HG02571 (cell line): ENCODE measurements at regions not wholly inside any gene's neighbourhood (a gene's known extent, or its start where the extent isn't known, plus 50 kb on each side); places are given as distances from the start of the nearest gene placed in this dataset.
"Not testable (repeated sequence)": the region's sequence is repeated elsewhere in the genome, so short reads cannot be mapped to it uniquely, and the experiment has no call there.

Experiments used
- ATAC-seq: cut with Tn5 transposase; IDR thresholded peaks from one replicate; pipeline ENCODE4 v1.9.1; 2021; ENCODE audit warnings: mild to moderate bottlenecking, moderate library complexity; ENCODE audit not compliant: unreplicated experiment

DNA sequence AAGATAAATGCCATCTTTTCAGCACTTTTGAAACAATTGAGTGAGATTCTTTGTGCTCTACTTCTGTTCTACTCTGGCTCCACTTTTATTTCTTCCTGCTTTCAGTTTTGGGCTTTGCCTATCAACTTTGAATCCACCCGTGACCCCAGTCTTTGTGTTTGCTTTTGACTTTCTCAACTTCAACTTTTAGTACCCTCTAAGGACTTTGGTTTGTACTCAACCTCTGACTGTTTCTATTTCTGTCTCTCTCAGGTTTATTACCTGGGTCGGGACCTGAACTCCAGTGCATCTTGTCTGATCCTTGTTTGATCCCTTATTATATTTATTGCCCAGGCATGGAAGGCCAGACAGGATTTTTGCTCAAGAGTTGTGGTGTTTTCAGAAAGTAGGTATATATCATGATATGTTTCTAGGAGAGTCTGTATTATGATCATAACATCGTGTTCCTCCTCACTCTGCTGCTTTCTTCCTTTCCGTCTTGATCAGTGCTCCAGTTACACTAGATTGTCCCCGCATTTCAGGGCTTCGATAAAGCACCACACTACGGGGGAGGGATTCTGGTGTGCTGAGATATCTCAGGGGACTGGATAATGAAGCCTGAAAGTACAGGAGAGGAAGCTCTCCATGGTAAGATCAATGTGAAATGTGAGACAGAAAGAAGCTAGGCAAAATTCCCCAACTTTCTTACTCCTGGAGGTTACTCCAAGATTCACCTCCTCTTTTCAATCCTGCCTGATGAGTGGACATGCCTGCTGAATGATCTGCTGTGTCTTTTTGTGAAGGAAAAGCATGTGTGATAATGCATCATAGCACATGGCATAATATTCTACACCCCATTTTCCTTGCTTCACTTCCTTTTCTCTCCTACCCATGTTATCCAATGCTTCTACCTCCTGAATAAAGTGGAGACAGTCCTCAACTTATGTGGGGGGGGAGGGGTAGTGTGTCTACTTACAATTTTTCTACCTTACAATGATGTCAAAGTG lies 155.5 kb upstream of the GRIN3A start:
- ATAC-seq = no peak

DNA sequence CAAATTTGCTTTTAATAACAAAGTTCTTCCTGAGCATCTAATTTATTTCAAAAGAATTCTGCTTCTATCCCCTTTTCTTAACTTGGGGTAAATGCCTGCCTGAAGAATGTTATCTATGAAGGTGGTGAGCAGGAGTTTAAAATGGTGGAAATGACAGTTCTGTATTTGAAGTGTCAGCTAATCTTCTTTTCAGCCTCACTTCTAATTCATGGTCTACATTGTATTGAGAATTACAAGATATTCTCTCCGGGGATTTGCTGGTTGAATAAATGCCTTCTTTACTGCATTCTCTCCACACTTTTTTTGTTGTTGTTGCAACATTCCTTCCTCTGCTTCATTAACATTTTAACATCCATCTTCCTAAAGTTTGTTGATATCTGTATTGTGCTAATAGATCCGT lies 143.1 kb upstream of the GRIN3A start:
- no peak for ATAC-seq

DNA sequence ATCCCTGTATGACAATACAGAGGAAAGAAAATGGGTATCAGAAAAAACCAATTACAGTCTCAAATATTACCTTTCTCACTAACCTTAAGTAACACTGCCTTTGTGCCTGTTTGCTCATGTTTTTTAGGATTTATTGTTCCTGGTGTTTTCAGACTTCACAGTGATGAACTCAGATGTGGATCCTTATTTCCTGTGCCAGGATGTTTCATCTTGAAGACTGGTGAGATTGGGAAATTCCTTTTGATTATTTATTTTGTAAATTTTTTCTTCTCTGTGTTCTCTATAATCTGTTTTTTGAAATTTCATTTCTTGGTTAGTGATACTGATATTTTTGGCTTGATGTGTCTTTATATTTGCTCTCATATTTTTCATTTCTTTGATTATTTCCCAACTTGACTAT lies 142.4 kb upstream of the GRIN3A start:
- no peak for ATAC-seq

DNA sequence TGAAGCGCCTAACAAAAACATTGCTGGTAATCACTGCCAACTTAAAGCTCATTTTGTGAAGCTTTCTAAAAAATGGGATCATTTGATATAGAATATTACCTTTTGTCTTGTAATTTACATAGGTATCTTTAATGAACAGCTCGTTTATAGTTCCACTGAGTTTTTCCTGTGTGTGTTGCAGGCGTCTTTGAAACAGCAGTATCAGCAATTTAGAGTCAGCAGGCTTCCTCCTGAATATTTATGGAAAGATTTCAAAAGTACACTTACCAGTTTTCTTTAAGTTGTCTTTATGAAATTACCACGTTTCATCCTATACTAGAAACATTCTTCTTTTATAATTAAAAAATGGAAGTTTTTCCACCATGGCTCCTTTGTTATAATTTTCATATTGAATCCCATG lies 140.3 kb upstream of the GRIN3A start:
- no peak for ATAC-seq

DNA sequence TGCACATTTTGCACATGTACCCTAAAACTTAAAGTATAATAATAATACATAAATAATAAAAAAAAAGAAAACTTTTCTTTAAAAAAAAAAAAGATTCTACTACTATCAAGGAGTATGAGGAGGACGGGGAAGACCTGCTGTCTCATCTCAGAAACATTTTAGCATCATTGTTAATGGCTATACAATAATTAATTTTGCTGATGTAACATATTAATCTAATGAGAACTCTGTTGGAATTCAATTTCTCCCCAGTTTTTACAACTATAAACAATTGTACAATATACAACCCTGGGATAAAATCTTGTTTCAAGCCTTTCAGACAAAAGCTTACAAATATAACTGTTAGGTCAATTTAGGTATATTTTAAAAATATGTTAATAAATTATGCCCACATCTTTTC lies 139.0 kb upstream of the GRIN3A start:
- ATAC-seq = no peak

DNA sequence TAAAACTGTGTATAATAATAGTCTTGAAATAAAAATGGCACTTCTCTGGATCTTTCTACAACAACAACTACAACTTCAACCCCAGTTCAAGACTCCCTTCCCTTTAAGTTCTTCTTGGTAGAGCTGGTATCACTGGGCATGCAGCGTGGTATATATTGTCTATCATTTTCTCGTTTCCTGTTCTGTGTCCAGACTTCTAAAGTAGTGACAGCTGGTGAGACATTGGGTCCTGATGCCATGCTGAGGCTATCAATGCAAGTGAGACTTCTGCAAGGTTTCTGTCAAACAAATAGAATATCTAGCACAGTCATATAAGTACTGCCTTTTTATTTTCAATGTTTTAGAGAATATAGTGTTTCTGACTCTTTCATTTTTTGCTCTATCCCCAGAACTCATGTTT lies 123.0 kb upstream of the GRIN3A start:
- no peak for ATAC-seq

DNA sequence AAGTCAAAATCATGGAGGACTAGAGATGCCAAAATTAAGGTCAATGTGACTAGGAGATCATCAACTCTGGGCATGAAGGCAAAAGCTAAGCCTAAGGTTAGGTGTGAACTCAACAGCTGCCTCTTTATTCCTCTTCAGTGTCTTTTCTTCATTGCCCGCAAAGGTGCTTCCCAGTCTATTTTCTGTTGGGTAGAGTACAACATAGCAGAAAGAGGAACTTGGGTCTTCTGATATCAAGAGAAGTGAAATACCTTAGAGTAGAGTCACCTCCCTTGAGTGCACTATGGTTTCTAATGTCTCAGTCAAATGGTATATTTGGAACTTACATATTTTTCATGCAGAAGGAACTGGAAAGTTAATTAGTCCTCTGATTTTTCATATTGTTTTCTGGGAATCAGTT lies 122.5 kb upstream of the GRIN3A start:
- no peak for ATAC-seq

DNA sequence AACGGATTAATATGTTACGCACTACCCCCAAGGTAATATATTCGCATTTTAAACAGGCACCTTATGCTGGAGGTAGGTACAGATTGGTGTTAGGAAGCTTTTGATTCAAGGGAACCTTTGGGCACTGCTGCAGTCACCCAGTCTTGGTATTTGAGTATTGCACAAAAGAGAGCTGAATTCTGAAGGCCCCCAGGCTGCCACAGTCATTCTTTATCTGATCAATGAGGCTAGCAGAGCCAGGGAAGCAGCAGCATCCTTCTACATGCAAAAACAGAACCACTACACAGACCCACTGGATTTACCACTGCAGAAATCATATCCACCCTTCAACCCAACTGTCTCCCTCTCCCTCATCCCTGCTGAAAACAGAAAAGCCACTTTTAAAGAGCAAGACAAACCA lies 121.2 kb upstream of the GRIN3A start:
- no peak for ATAC-seq

DNA sequence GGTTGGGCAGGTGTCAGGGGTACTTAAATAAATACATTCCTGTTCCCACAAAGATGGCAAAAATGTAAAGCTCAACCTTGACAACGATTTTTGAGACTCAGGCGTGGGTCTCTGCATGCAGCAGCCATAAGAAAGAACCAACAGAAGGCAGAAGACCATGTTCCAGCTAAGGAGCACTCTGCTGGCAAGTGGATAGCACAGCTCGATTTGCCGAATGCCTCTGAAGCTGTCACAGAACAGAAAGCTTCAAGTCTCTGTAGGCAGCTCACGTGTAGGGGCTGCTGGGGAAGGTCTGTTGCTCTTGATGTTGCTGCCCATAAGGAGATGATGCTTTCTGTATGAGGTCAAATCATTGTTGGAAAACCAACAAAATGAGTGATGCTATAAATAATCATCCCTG lies 119.6 kb upstream of the GRIN3A start:
- ATAC-seq = no peak

DNA sequence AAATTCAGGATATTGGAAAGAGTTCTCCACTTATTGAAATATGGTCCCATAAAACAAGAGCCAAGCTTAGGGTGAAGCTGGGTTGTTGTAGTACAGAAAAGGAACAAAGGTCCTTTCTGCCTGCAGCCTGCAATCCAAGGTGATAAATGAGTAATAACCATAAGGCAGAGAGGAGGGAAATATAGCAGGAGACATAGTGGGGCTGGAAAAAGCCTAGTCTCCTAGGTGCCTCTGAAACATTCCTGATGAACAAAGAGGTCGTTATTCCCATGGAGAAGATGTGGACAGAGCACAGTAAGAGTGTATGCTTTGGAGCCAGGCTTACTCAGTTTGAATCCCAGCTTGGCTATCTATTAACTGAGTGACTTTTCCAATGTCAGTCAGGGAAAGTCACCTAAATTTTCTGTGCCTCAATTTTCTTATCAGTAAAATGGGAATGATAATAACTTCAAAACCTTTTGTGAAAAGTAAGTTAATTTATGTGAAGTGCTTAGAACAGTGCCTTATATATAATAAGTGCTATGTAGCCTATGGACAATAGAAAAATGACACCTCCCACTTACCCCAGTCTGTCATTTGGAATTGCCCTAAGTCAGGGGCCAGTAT lies 110.8 kb upstream of the GRIN3A start:
- ATAC-seq = no peak

DNA sequence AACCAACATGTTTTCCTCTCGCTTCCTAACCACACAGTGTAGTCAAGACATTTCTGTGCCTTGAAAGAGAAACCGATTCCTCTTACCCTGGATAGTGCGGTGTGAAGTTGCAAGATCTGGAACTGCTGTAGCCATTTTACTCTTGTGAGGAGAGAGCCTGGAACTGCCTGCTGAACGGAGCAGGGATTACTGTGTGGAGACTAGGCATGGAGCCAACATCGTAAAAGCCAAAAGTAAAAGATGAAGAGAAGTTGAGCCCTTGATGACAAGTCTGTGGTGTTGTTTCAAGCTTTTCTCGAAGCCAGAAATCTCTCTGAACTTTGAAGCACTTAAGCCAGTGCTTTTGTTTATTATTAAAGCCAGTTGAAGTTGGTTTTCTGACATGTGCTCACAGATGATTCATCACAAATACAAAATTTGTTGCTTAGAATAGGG lies 110.1 kb upstream of the GRIN3A start:
- no peak for ATAC-seq

DNA sequence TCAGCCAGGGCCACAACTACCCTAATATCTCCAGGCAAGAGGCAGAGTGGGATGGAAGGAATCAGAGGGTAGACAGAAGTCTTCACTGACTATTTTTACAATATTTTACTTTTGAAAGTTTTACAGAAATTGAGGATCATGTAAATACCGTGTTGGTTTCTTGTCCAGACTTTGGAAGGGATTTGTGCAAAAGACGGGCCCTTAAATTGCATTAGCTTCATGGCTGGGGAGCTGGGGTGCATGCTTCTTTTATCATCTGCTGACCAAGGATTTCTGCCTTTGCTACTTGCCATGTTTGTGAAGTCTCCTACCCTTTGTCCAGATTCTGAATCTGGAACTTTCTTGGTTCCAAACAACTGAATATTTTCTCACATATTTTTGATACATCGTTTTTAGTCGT lies 107.7 kb upstream of the GRIN3A start:
- ATAC-seq = no peak

DNA sequence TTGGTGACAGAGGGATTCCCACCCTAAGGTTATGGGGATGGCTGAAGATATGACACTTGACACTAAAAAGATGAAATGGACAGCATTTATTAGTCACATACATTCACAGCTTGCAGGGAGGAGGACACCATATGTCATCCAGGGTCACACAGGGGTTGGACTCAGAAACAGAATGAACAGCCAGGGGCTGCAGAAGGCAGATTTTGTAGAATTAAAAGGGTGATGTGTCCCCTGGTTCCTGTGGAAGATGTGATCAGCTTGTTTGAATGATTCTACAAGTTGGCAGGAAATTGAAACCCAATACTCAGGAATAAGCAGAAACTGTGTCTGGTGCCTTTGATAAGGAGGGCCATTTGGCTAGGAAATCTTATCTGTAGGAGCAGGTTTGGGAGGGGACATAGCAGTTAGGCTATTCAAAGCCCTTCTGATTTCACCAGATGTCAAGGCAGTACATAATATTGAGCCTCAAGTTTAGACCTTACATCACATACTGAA lies 102.3 kb upstream of the GRIN3A start:
- no peak for ATAC-seq

DNA sequence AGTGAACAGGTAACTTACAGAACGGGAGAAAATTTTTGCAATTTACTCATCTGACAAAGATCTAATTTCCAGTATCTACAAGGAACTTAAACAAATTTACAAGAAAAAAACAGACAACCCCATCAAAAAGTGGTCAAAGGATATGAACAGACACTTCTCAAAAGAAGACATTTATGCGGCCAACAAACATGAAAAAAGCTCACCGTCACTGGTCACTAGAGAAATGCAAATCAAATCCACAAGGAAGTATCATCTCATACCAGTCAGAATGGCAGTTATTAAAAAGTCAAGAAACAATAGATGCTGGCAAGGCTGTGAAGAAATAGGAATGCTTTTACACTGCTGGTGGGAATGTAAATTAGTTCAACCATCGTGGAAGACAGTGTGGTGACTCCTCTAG lies 100.5 kb upstream of the GRIN3A start:
- ATAC-seq = not testable (repeated sequence)

DNA sequence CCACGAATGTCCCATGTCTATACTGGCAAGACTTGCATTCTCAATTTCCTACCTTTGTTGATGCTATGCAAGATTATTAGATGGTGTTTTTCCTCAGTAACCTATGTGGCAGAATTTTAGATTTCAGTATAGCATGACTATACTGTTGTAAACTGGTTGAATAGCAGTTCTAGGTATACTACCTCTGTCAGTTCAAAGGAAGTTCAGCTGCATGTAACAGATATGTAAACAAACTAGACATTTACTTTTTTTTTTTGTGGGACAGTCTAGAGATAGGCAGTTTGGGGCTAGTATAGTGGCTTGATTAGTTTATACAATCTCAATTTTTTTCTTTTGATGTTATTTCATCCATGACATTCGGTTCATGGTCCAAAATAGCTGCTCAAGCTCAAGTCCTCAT lies 97.6 kb upstream of the GRIN3A start:
- no peak for ATAC-seq

DNA sequence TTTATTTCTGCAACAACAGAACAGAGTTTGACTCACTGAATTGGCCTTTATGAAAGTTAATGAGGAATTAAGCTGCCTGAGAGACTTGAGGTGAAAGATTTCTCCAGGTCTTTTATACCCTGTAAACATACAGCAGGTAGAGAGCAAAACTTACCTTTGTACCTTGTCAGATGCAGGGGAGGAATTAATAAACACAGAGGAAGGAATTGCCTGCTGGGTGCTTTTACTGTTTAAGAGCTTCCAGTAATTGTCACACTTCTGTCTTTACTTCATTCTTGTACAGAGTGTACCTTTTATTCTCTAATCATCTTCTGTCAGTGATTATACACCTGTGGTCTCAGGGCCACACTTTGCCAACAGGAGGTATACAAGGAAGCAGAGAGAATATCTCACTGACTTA lies 94.0 kb upstream of the GRIN3A start:
- no peak for ATAC-seq

DNA sequence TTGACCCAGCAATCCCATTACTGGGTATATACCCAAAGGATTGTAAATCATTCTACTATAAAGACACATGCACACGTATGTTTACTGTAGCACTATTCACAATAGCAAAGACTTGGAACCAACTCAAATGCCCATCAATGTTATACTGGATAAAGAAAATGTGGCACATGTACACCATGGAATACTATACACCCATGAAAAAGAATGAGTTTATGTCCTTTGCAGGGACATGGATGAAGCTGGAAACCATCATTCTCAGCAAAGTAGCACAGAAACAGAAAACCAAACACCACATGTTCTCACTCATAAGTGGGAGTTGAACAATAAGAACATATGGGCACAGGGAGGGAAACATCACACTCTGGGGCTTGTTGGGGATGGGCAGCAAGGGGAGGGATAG lies 83.0 kb upstream of the GRIN3A start:
- not testable (repeated sequence) for ATAC-seq

DNA sequence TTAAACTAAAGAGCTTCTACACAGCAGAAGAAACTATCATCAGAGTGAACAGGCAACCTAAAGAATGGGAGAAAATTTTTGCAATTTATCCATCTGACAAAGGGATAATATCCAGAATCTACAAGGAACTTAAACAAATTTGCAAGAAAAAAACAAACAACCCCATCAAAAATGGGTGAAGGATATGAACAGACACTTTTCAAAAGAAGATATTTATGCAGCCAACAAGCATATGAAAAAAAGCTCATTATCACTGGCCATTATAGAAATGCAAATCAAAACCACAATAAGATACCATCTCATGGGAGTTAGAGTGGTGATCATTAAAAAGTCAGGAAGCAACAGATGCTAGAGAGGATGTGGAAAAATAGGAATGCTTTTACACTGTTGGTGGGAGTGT lies 82.5 kb upstream of the GRIN3A start:
- ATAC-seq = not testable (repeated sequence)

DNA sequence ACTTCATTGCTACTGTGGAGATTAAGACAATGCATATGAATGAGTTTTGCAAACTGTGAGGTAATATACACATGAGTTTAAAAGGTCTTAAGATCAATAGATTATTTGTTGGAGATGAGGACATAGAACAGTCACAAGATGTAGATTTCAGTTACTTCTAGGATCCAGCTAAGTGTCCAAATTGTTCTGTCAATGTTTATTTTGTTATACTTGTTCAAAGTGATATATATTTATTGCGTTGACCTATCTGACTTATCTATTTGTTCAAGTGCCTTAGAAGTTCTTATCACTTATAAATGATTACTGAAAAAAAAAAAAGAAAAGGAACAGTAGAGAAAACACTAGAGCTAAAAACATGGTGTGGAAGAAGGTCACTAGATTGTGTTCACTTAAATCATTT lies 75.6 kb upstream of the GRIN3A start:
- no peak for ATAC-seq

DNA sequence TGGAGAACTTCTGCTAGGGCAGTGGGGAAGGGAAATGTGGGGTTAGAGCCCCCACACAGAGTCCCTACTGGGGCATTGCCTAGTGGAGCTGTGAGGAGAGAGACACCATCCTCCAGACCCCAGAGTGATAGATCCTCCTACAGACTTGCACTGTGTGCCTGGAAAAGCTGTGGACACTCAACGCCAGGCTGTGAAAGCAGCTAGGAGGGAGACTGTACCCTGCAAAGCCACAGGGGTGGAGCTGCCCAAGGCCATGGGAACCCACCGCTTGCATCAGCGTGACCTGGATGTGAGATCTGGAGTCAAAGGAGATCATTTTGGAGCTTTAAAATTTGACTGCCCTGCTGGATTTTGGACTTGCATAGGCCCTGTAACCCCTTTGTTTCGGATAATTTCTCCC lies 69.4 kb upstream of the GRIN3A start:
- not testable (repeated sequence) for ATAC-seq

DNA sequence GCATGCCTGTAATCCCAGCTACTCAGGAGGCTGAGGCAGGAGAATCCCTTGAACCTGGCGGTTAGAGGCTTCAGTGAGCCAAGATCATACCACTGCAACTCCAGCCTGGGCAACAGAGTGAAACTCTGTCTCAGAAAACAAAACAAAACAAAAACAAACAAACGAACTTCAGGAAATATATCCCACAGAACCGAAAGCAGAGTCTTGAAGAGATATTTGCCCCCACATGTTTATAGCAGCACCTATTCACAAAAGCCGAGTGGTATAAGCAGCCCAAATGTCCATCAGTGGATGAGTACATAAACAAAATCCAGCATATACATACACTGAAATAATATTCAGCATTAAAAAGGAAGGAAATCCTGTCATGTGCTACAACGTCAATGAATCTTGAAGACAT lies 57.6 kb upstream of the GRIN3A start:
- ATAC-seq = no peak

DNA sequence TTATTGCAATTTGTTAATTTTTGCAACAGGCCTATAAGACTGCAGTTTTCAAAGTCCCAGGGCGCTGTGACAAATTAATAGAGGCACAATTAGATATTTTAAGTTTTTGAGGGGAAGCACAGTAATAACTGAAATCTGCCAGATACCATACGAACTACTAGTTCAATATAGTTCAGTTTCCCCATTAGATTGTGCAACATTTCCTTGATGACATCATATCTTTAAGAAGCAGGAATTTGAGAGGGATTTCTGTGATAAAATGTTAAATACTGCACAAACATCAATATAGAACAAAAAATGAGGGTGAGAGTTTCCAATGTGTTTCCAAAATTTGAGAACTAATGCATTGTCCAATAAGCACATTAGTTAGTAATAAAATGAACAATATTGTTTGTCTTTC lies 56.7 kb upstream of the GRIN3A start:
- ATAC-seq = no peak
